HepG2 (cell line): ENCODE measurements at regions not wholly inside any gene's neighbourhood (a gene's known extent, or its start where the extent isn't known, plus 50 kb on each side); places are given as distances from the start of the nearest gene placed in this dataset.

ENCODE experiments used
- AGO1 ChIP-seq: fragments of 200-400 bp; formaldehyde crosslinking; IDR thresholded peaks from 2 replicates; pipeline ENCODE4 v1.6.1; 2017; ENCODE audit warnings: mild to moderate bottlenecking, low read depth, low read length, moderate library complexity; ENCODE audit not compliant: poor library complexity, severe bottlenecking
- GTF3A ChIP-seq: sonication (generic); formaldehyde crosslinking; conservative IDR thresholded peaks from 2 replicates; pipeline ENCODE4 v1.4.0; 2020; ENCODE audit warnings: mild to moderate bottlenecking, missing genetic modification reagents
- HMGXB4 ChIP-seq, 2 experiments: sonication (generic) in 1 of 2; formaldehyde crosslinking in 1 of 2; IDR thresholded peaks; 2 replicates each; pipeline versions ENCODE4 v1.4.0 to v1.6.1; 2018 to 2020; ENCODE audit warnings: missing genetic modification reagents in 2 of 2, borderline replicate concordance in 1 of 2, low read depth in 1 of 2, mild to moderate bottlenecking in 1 of 2, missing biosample characterization in 1 of 2
- HNRNPUL1 ChIP-seq: fragments of 200-400 bp; formaldehyde crosslinking; IDR thresholded peaks from 2 replicates; pipeline ENCODE4 v1.6.1; 2017; ENCODE audit warnings: low read depth, mild to moderate bottlenecking, low read length, moderate library complexity
- NCOA2 ChIP-seq: sonication (generic); formaldehyde crosslinking; IDR thresholded peaks from 2 replicates; pipeline ENCODE4 v1.8.0; 2022; ENCODE audit warnings: inconsistent platforms
- NFE2L2 ChIP-seq: fragments of 150-350 bp; IDR thresholded peaks from 2 replicates; pipeline ENCODE4 v1.6.1; 2014; ENCODE audit warnings: low read length
- NFIC ChIP-seq: IDR thresholded peaks from 2 replicates; pipeline ENCODE4 v1.6.1; 2012; ENCODE audit warnings: mild to moderate bottlenecking, low read length, inconsistent platforms
- NR2F6 ChIP-seq, 2 experiments: IDR thresholded peaks; 2 replicates each; pipeline ENCODE4 v1.6.1; 2016; ENCODE audit warnings: antibody characterized with exemption in 1 of 2, mild to moderate bottlenecking in 1 of 2
- POLR2AphosphoS5 ChIP-seq: IDR thresholded peaks from 2 replicates; pipeline ENCODE4 v1.6.1; 2012; ENCODE audit warnings: low read depth, low read length
- RCOR2 ChIP-seq: IDR thresholded peaks from 2 replicates; pipeline ENCODE4 v1.6.1; 2016; ENCODE audit warnings: missing biosample characterization, missing genetic modification reagents
- RFXAP ChIP-seq: sonication (generic); formaldehyde crosslinking; IDR thresholded peaks from 2 replicates; pipeline ENCODE4 v1.4.0; 2020; ENCODE audit warnings: missing genetic modification reagents, borderline replicate concordance
- SSRP1 ChIP-seq: IDR thresholded peaks from 2 replicates; pipeline ENCODE4 v1.6.1; 2016; ENCODE audit warnings: control low read depth
- TEAD3 ChIP-seq: optimal IDR thresholded peaks from 2 replicates; pipeline ENCODE3; 2016; ENCODE audit warnings: borderline replicate concordance
- TRIM22 ChIP-seq: fragments of 450-650 bp; IDR thresholded peaks from 2 replicates; pipeline ENCODE4 v1.6.1; 2017
- ZFP82 ChIP-seq: sonication (generic); formaldehyde crosslinking; IDR thresholded peaks from 2 replicates; pipeline ENCODE4 v1.5.1; 2020; ENCODE audit warnings: mild to moderate bottlenecking, missing genetic modification reagents, borderline replicate concordance
- ZMAT5 ChIP-seq: sonication (generic); formaldehyde crosslinking; IDR thresholded peaks from 2 replicates; pipeline ENCODE4 v1.5.0; 2020; ENCODE audit warnings: mild to moderate bottlenecking, low read depth, missing genetic modification reagents, borderline replicate concordance
- ZNF335 ChIP-seq: sonication (generic); formaldehyde crosslinking; IDR thresholded peaks from 2 replicates; pipeline ENCODE4 v1.4.0; 2020; ENCODE audit warnings: missing genetic modification reagents
- ZNF558 ChIP-seq: sonication (generic); formaldehyde crosslinking; IDR thresholded peaks from 2 replicates; pipeline ENCODE4 v1.9.0; 2022; ENCODE audit warnings: mild to moderate bottlenecking, missing genetic modification reagents, borderline replicate concordance
- ZZZ3 ChIP-seq: sonication (generic); formaldehyde crosslinking; IDR thresholded peaks from 2 replicates; pipeline ENCODE4 v1.4.0; 2020; ENCODE audit warnings: missing genetic modification reagents, mild to moderate bottlenecking, borderline replicate concordance
- TF ChIP-seq, protein P1 (sequence below): sonication (generic); formaldehyde crosslinking; IDR thresholded peaks from 2 replicates; pipeline ENCODE4 v1.4.0; 2020; ENCODE audit warnings: missing genetic modification reagents
- TF ChIP-seq, protein P2 (sequence below): sonication (generic); formaldehyde crosslinking; IDR thresholded peaks from 2 replicates; pipeline ENCODE4 v1.4.0; 2020; ENCODE audit warnings: missing genetic modification reagents

DNA sequence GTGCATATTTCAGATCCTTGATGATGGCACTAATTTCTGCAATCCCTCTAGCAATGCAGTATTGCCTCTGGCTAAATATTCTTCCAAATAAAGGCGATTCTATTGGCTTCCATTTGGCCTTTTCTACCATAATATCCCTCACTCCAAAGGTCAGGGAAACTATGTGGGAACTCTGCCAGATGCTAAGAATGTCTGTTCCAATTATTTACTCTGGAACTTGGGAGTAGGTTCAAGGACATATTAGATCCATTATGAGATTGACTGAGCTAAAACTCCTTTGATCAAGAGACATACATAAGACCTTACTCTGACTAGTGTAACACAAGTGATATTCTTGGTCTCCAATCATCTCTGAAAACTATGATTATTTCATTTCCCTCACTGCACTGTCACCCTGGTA is 674.5 kb upstream of the NECTIN3 start (continued):
- TF ChIP-seq, protein P1, sequence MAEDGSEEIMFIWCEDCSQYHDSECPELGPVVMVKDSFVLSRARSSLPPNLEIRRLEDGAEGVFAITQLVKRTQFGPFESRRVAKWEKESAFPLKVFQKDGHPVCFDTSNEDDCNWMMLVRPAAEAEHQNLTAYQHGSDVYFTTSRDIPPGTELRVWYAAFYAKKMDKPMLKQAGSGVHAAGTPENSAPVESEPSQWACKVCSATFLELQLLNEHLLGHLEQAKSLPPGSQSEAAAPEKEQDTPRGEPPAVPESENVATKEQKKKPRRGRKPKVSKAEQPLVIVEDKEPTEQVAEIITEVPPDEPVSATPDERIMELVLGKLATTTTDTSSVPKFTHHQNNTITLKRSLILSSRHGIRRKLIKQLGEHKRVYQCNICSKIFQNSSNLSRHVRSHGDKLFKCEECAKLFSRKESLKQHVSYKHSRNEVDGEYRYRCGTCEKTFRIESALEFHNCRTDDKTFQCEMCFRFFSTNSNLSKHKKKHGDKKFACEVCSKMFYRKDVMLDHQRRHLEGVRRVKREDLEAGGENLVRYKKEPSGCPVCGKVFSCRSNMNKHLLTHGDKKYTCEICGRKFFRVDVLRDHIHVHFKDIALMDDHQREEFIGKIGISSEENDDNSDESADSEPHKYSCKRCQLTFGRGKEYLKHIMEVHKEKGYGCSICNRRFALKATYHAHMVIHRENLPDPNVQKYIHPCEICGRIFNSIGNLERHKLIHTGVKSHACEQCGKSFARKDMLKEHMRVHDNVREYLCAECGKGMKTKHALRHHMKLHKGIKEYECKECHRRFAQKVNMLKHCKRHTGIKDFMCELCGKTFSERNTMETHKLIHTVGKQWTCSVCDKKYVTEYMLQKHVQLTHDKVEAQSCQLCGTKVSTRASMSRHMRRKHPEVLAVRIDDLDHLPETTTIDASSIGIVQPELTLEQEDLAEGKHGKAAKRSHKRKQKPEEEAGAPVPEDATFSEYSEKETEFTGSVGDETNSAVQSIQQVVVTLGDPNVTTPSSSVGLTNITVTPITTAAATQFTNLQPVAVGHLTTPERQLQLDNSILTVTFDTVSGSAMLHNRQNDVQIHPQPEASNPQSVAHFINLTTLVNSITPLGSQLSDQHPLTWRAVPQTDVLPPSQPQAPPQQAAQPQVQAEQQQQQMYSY (CRISPR knock-in tag), result no peak
- TF ChIP-seq TEAD3 (CRISPR knock-in tag), result peak; percentile 95
- TF ChIP-seq ZMAT5 (CRISPR knock-in tag), result no peak
- TF ChIP-seq ZNF558 (CRISPR knock-in tag), result no peak
- TF ChIP-seq AGO1, result no peak
- TF ChIP-seq NFE2L2, result no peak
- peak; percentile 90 for TF ChIP-seq NR2F6 (IDR thresholded peaks at IDR 0.05)
- peak; percentile 95 for TF ChIP-seq NR2F6 (CRISPR knock-in tag; IDR thresholded peaks at IDR 0.05)
- peak; percentile 95 for TF ChIP-seq NCOA2
- no peak for TF ChIP-seq RFXAP (CRISPR knock-in tag)
- TF ChIP-seq TRIM22, result no peak
- TF ChIP-seq GTF3A (CRISPR knock-in tag), result no peak
- TF ChIP-seq NFIC, result peak; percentile 93
- TF ChIP-seq ZFP82 (CRISPR knock-in tag), result no peak
- no peak for TF ChIP-seq HMGXB4 (CRISPR knock-in tag; IDR thresholded peaks at IDR 0.05; ENCODE audit: borderline replicate concordance in 1 of 2, low read depth in 1 of 2)
- no peak for TF ChIP-seq ZNF335
- TF ChIP-seq, protein P2, sequence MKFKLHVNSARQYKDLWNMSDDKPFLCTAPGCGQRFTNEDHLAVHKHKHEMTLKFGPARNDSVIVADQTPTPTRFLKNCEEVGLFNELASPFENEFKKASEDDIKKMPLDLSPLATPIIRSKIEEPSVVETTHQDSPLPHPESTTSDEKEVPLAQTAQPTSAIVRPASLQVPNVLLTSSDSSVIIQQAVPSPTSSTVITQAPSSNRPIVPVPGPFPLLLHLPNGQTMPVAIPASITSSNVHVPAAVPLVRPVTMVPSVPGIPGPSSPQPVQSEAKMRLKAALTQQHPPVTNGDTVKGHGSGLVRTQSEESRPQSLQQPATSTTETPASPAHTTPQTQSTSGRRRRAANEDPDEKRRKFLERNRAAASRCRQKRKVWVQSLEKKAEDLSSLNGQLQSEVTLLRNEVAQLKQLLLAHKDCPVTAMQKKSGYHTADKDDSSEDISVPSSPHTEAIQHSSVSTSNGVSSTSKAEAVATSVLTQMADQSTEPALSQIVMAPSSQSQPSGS (CRISPR knock-in tag), result no peak
- no peak for TF ChIP-seq SSRP1
- TF ChIP-seq HNRNPUL1, result no peak
- TF ChIP-seq ZZZ3 (CRISPR knock-in tag), result no peak
- no peak for TF ChIP-seq POLR2AphosphoS5
- peak; percentile 74; the same call in 1 of the 2 replicates for TF ChIP-seq RCOR2 (CRISPR knock-in tag)
